ENCODE measurements at regions not wholly inside any gene's neighbourhood (a gene's known extent, or its start where the extent isn't known, plus 50 kb on each side); places are given as distances from the start of the nearest gene placed in this dataset.

GRCh38 chr4:179880756-179881155, 2362.4 kb upstream of the TENM3 start (continued):
- no peak for TF ChIP-seq POLR2A (IDR thresholded peaks at IDR 0.05; ENCODE audit: borderline replicate concordance, extremely low read depth, insufficient read depth, insufficient read length)
- no peak for TF ChIP-seq RAD21 (IDR thresholded peaks at IDR 0.05; ENCODE audit: low read depth)
- no peak for TF ChIP-seq SP1 (IDR thresholded peaks at IDR 0.05; ENCODE audit: low read depth)
- no peak for TF ChIP-seq CEBPB (IDR thresholded peaks at IDR 0.05; ENCODE audit: low read depth)

GRCh38 chr4:179894066-179894778, 2349.0 kb upstream of the TENM3 start:
- TF ChIP-seq SRF (IDR thresholded peaks at IDR 0.05; ENCODE audit: low read depth), result no peak
- no peak for TF ChIP-seq SIN3A (IDR thresholded peaks at IDR 0.05; ENCODE audit: low read depth)
- TF ChIP-seq YY1 (IDR thresholded peaks at IDR 0.05; ENCODE audit: extremely low read depth, insufficient replicate concordance, low read depth, low read length), result no peak
- no peak for TF ChIP-seq EZH2phosphoT487 (IDR thresholded peaks at IDR 0.05; ENCODE audit: borderline replicate concordance)
- CTCF ChIA-PET, result no interaction called here
- ATAC-seq (no peak), DNase-seq (ENCODE audit: low read depth, low spot score) (no peak)
- H3K9me2 ChIP-seq (ENCODE audit: insufficient read depth), result no peaks in the 10 kb centered on the region
- no peak overlapping the region for H3K9ac ChIP-seq (ENCODE audit: low read length)
- intact Hi-C loops (cut with micrococcal nuclease), result no loop called here
- no peak overlapping the region for H3K4me2 ChIP-seq (ENCODE audit: low read length)
- H4K20me1 ChIP-seq (ENCODE audit: insufficient read depth), result no peaks in the 10 kb centered on the region
- H3K36me3 ChIP-seq (ENCODE audit: control insufficient read depth in 1 of 2, insufficient read depth in 2 of 2, low read length in 2 of 2), result no peaks in the 10 kb centered on the region
- POLR2A ChIA-PET, result no interaction called here
- RAD21 ChIA-PET (ENCODE audit: low non-redundant PET in 1 of 2, low total read pairs in 2 of 2, uncharacterized antibody in 2 of 2, unreplicated experiment in 2 of 2), result no interaction called here
- BruUV-seq (replicated peaks), result no TSS peak
- no peaks in the 10 kb centered on the region for H3K4me1 ChIP-seq (ENCODE audit: control insufficient read depth in 1 of 2, insufficient read depth in 2 of 2, low read length in 2 of 2)
- no peaks in the 10 kb centered on the region for H3K9me3 ChIP-seq (ENCODE audit: control insufficient read depth in 1 of 2, insufficient read depth in 1 of 2, low read depth in 1 of 2, low read length in 2 of 2)
- no peaks in the 10 kb centered on the region for H3K27me3 ChIP-seq (ENCODE audit: insufficient read depth, low read length)
- H3K79me2 ChIP-seq (ENCODE audit: insufficient read depth, low read length), result no peaks in the 10 kb centered on the region
- no peak overlapping the region for H3K4me3 ChIP-seq (replicated peaks in 1 of 2; ENCODE audit: low read depth in 1 of 2, low read length in 2 of 2)
- H2AFZ ChIP-seq (ENCODE audit: low read depth, low read length, poor library complexity, severe bottlenecking), result no peak overlapping the region
- no peak overlapping the region for H3K27ac ChIP-seq (ENCODE audit: low read depth, low read length)

GRCh38 chr4:179919587-179919986, 2323.6 kb upstream of the TENM3 start:
- H3K9ac ChIP-seq (ENCODE audit: low read length), result no peak overlapping the region
- ChIA-PET CTCF (no interaction called here), POLR2A (no interaction called here), RAD21 (ENCODE audit: low non-redundant PET in 1 of 2, low total read pairs in 2 of 2, uncharacterized antibody in 2 of 2, unreplicated experiment in 2 of 2) (no interaction called here)
- no peaks in the 10 kb centered on the region for H3K27me3 ChIP-seq (ENCODE audit: insufficient read depth, low read length)
- no peak overlapping the region for H2AFZ ChIP-seq (ENCODE audit: low read depth, low read length, poor library complexity, severe bottlenecking)
- intact Hi-C loops (cut with micrococcal nuclease), result no loop called here
- H3K9me3 ChIP-seq (ENCODE audit: control insufficient read depth in 1 of 2, insufficient read depth in 1 of 2, low read depth in 1 of 2, low read length in 2 of 2), result no peaks in the 10 kb centered on the region
- no peaks in the 10 kb centered on the region for H3K36me3 ChIP-seq (ENCODE audit: control insufficient read depth in 1 of 2, insufficient read depth in 2 of 2, low read length in 2 of 2)
- no peaks in the 10 kb centered on the region for H3K4me1 ChIP-seq (ENCODE audit: control insufficient read depth in 1 of 2, insufficient read depth in 2 of 2, low read length in 2 of 2)
- ATAC-seq, result no peak
- H3K27ac ChIP-seq (ENCODE audit: low read depth, low read length), result no peak overlapping the region
- H3K9me2 ChIP-seq (ENCODE audit: insufficient read depth), result no peaks in the 10 kb centered on the region
- no peaks in the 10 kb centered on the region for H3K79me2 ChIP-seq (ENCODE audit: insufficient read depth, low read length)
- H3K4me3 ChIP-seq (replicated peaks in 1 of 2; ENCODE audit: low read depth in 1 of 2, low read length in 2 of 2), result no peak overlapping the region
- H3K4me2 ChIP-seq (ENCODE audit: low read length), result no peak overlapping the region
- DNase-seq (ENCODE audit: low read depth, low spot score), result no peak
- no peak for TF ChIP-seq JUND (IDR thresholded peaks at IDR 0.05)
- TF ChIP-seq CEBPB (IDR thresholded peaks at IDR 0.05; ENCODE audit: low read depth), result no peak
- TF ChIP-seq TCF7L2 (IDR thresholded peaks at IDR 0.05; ENCODE audit: borderline replicate concordance, extremely low read depth, insufficient read depth, insufficient read length), result no peak
- TF ChIP-seq RAD21 (IDR thresholded peaks at IDR 0.05; ENCODE audit: low read depth), result no peak
- no peak for TF ChIP-seq SP1 (IDR thresholded peaks at IDR 0.05; ENCODE audit: low read depth)
- TF ChIP-seq ZNF274 (IDR thresholded peaks at IDR 0.05; ENCODE audit: low read depth, low read length), result no peak
- TF ChIP-seq EGR1 (IDR thresholded peaks at IDR 0.05; ENCODE audit: low read depth), result no peak
- no peak for TF ChIP-seq EZH2 (IDR thresholded peaks at IDR 0.05)
- no peak for TF ChIP-seq REST (IDR thresholded peaks at IDR 0.05; ENCODE audit: low read depth)
- no peaks in the 10 kb centered on the region for H4K20me1 ChIP-seq (ENCODE audit: insufficient read depth)
- no TSS peak for BruUV-seq (replicated peaks)

Measured in HCT116 (cell line).